ENCODE measurements at regions not wholly inside any gene's neighbourhood (a gene's known extent, or its start where the extent isn't known, plus 50 kb on each side); places are given as distances from the start of the nearest gene placed in this dataset.
A peak's percentile ranks its signal among the peaks of the same experiment; 100 is the strongest.

DNA sequence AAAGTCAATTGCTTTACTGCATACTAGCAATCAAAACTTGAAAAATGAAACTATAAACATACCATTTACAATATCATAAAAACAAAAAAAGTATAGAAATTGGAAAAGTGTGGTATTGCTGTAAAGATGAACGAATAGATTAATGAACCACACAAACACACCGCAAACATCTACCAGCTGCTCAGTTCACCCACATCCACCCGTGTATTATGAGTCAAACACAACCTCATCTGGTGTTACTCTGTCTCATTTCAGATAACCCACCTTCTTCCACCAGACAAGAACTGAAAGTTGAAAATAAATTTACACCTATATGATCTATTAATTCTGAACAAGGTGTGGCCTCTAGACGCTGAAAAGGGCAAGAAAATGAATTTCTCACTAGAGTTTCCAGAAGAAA, 53.3 kb downstream of the BLID start:
- Histone ChIP-seq H3K4me3 (ENCODE audit: low read depth, low read length) (no peak overlapping the region), H3K79me2 (ENCODE audit: control insufficient read depth, insufficient read depth, low read length, unreplicated experiment) (no peaks in the 10 kb centered on the region), H2AFZ (ENCODE audit: low read length, unreplicated experiment) (no peak overlapping the region), H3K27ac (ENCODE audit: low read depth, low read length) (no peak overlapping the region), H3K27me3 (ENCODE audit: insufficient read depth, low read length) (no peaks in the 10 kb centered on the region), H3K4me1 (ENCODE audit: control insufficient read depth, insufficient read depth, low read length, unreplicated experiment) (no peaks in the 10 kb centered on the region), H3K36me3 (ENCODE audit: insufficient read depth, low read length) (peaks cover 87% of the 10 kb centered on the region)

DNA sequence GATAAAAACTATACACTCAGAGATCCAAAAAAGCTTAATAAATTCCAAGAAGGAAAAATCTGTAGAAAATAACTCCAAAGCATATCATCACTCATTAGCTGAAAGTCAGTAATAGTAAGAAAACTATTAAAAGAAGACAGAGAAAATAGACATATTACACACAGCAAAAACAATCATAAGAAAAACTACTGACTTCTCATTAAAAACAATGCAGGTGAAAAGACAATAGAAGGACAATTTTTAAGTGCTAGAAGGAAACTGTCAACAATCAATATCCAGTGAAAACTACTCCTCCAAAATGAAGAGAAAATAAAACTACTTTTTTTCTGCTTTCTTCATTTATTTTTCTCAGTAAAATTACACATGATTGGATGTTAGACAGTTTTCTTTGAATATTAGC, 56.5 kb downstream of the BLID start:
- Histone ChIP-seq H3K4me1 (ENCODE audit: control insufficient read depth, insufficient read depth, low read length, unreplicated experiment) (no peaks in the 10 kb centered on the region), H3K27ac (ENCODE audit: low read depth, low read length) (no peak overlapping the region), H3K79me2 (ENCODE audit: control insufficient read depth, insufficient read depth, low read length, unreplicated experiment) (no peaks in the 10 kb centered on the region), H2AFZ (ENCODE audit: low read length, unreplicated experiment) (no peak overlapping the region), H3K27me3 (ENCODE audit: insufficient read depth, low read length) (no peaks in the 10 kb centered on the region), H3K4me3 (ENCODE audit: low read depth, low read length) (no peak overlapping the region), H3K36me3 (ENCODE audit: insufficient read depth, low read length) (peaks cover 89% of the 10 kb centered on the region)

DNA sequence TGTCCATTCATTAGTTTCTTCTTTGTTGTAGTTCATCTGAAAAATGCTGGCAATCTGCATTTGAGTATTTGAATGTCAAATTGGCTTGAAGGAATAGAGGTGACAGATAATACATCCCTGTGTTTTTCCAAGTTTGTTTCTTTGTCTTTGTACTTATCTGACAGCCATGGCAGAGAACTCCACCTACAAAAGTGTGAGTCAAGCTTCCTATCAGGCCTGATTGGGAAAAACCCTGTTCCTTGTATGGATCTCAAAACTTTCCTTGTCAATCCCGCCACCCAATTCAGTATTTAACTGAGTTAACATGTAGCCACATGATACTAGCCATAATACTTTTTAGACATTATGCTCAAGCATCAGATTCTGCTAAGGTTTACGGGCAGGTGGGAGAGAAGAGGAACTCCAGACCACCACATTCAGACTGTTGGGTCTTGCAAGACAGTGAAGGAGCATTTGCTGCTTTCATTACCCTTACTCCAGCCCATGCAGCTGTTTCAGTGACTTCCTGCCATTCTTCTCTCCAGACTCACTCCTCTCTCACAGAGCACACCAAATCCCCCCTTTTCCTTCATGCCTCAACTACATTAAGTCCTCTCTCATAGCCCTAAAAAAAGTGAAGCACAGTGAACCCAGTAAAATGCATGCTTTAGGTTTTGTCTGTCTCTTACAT, 65.9 kb downstream of the BLID start:
- Histone ChIP-seq H2AFZ (ENCODE audit: low read length, unreplicated experiment) (no peak overlapping the region), H3K4me1 (ENCODE audit: control insufficient read depth, insufficient read depth, low read length, unreplicated experiment) (peaks cover 32% of the 10 kb centered on the region), H3K79me2 (ENCODE audit: control insufficient read depth, insufficient read depth, low read length, unreplicated experiment) (no peaks in the 10 kb centered on the region), H3K36me3 (ENCODE audit: insufficient read depth, low read length) (peaks cover 29% of the 10 kb centered on the region), H3K27me3 (ENCODE audit: insufficient read depth, low read length) (no peaks in the 10 kb centered on the region), H3K4me3 (ENCODE audit: low read depth, low read length) (peak overlapping the region; percentile 24; the same call in 1 of the 2 replicates), H3K27ac (ENCODE audit: low read depth, low read length) (0 out of 2 replicates have a peak overlapping the region, but pooled peaks have one; percentile 16)

DNA sequence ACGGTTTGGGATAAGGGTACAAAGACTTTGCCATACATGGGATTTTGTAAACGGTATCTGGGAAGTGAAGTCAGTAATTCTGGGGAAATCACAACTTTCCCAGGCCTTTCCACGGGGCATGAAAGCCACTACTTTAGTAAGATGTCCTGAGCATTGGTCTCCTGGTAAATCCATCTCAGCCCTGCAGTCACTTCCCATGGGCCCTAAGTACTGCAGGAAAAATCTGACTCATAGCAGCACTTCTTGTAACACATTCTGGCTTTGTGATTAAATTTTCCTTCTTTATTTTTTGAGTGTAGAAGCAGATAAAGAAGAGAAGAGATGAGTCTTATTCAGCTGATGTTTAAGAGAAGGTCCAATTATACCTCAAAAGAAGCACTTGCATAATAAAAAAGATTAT, 67.6 kb downstream of the BLID start:
- no peaks in the 10 kb centered on the region for H3K27me3 ChIP-seq (ENCODE audit: insufficient read depth, low read length)
- peaks cover 48% of the 10 kb centered on the region for H3K4me1 ChIP-seq (ENCODE audit: control insufficient read depth, insufficient read depth, low read length, unreplicated experiment)
- peaks cover 23% of the 10 kb centered on the region for H3K36me3 ChIP-seq (ENCODE audit: insufficient read depth, low read length)
- no peak overlapping the region for H3K4me3 ChIP-seq (ENCODE audit: low read depth, low read length)
- H3K27ac ChIP-seq (ENCODE audit: low read depth, low read length): no peak overlapping the region
- no peaks in the 10 kb centered on the region for H3K79me2 ChIP-seq (ENCODE audit: control insufficient read depth, insufficient read depth, low read length, unreplicated experiment)
- H2AFZ ChIP-seq (ENCODE audit: low read length, unreplicated experiment): no peak overlapping the region

DNA sequence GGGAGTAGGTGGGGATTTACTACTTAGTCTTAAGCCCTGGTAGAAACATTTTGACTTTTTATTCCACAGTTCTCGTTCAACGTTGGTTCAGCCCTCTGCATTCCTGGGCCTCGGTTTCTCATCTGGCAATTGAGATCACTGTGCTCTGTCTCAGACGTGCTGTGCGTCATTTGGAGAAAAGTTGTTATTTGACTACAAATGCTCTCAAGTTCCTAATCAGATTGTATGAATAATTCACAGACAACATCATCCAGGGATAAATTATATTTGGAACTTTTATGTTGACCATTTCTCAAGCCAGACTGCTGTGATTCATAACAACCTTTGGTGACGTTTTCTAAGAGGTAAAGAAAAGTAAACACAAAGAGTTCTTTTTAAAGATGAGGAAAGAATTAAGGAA, 69.2 kb downstream of the BLID start:
- Histone ChIP-seq H3K4me1 (ENCODE audit: control insufficient read depth, insufficient read depth, low read length, unreplicated experiment) (peaks cover 48% of the 10 kb centered on the region), H2AFZ (ENCODE audit: low read length, unreplicated experiment) (no peak overlapping the region), H3K36me3 (ENCODE audit: insufficient read depth, low read length) (peaks cover 13% of the 10 kb centered on the region), H3K4me3 (ENCODE audit: low read depth, low read length) (no peak overlapping the region), H3K27ac (ENCODE audit: low read depth, low read length) (peak overlapping the region; percentile 81), H3K27me3 (ENCODE audit: insufficient read depth, low read length) (no peaks in the 10 kb centered on the region), H3K79me2 (ENCODE audit: control insufficient read depth, insufficient read depth, low read length, unreplicated experiment) (no peaks in the 10 kb centered on the region)

DNA sequence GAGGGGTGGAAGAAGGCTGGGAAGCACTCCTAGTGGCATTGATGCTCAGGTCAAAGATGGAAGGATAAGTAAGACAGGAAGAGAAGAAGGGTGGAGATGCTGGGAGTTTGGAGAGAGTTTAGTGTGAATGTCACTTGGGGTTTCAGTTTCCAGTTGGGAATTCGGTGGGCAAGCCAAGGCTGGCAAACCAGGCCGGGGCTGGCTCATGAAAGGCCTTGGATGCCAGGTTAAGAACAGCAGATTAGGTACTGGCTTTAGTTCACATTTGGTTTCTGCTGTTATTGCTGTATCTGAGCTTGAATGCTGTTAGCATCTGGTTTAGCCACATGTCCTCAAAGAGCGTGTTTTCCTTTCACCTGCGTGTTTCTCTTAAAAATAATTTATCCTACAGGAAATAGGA, 69.6 kb downstream of the BLID start:
- Histone ChIP-seq H3K27me3 (ENCODE audit: insufficient read depth, low read length) (no peaks in the 10 kb centered on the region), H3K36me3 (ENCODE audit: insufficient read depth, low read length) (peaks cover 9% of the 10 kb centered on the region), H3K27ac (ENCODE audit: low read depth, low read length) (peak overlapping the region; percentile 81), H3K79me2 (ENCODE audit: control insufficient read depth, insufficient read depth, low read length, unreplicated experiment) (no peaks in the 10 kb centered on the region), H3K4me3 (ENCODE audit: low read depth, low read length) (no peak overlapping the region), H2AFZ (ENCODE audit: low read length, unreplicated experiment) (no peak overlapping the region), H3K4me1 (ENCODE audit: control insufficient read depth, insufficient read depth, low read length, unreplicated experiment) (peaks cover 48% of the 10 kb centered on the region)

DNA sequence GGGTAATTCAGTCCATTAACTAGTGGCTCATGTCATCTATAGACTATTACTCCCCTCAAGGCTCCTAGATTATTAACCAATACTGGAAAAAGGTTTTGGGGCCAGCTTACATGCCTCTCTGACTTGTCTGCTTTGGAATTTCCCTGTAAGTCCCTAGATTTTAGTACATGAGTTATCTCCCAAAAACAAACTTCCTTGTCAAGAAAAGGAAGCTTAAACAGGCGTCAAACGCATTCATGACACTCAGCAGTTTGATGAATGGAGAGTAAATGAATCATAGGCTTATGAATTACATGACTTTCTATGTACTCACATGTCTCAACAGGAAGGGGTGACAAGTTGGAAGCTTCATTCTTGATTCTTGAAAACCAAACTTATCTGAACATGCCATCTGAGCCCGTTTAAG, 70.8 kb downstream of the BLID start:
- Histone ChIP-seq H3K36me3 (ENCODE audit: insufficient read depth, low read length) (peaks cover 8% of the 10 kb centered on the region), H3K4me3 (ENCODE audit: low read depth, low read length) (no peak overlapping the region), H3K79me2 (ENCODE audit: control insufficient read depth, insufficient read depth, low read length, unreplicated experiment) (no peaks in the 10 kb centered on the region), H3K27me3 (ENCODE audit: insufficient read depth, low read length) (no peaks in the 10 kb centered on the region), H3K27ac (ENCODE audit: low read depth, low read length) (peak overlapping the region; percentile 81), H2AFZ (ENCODE audit: low read length, unreplicated experiment) (no peak overlapping the region), H3K4me1 (ENCODE audit: control insufficient read depth, insufficient read depth, low read length, unreplicated experiment) (peaks cover 43% of the 10 kb centered on the region)

DNA sequence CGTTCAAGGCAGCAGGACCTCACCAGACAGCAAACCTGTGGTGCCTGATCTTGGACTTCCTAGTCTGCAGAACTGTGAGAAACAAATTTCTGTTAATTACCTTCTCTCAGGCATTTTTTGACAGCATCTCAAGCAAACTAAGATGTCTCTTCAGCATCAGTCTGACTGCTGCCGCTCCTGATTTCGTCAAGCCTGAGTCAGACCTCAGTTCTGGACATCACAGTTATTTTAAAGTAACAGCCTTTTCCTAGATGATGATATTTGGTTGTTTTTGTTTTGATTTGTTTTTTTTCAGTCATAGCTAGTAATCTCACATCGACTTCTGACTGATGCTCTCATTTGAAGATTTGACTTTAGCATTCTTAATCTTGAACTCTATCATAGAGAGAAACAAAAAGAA, 71.9 kb downstream of the BLID start:
- Histone ChIP-seq H3K4me1 (ENCODE audit: control insufficient read depth, insufficient read depth, low read length, unreplicated experiment) (peaks cover 38% of the 10 kb centered on the region), H3K27me3 (ENCODE audit: insufficient read depth, low read length) (no peaks in the 10 kb centered on the region), H3K4me3 (ENCODE audit: low read depth, low read length) (no peak overlapping the region), H3K27ac (ENCODE audit: low read depth, low read length) (peak overlapping the region; percentile 81), H3K79me2 (ENCODE audit: control insufficient read depth, insufficient read depth, low read length, unreplicated experiment) (no peaks in the 10 kb centered on the region), H3K36me3 (ENCODE audit: insufficient read depth, low read length) (no peaks in the 10 kb centered on the region), H2AFZ (ENCODE audit: low read length, unreplicated experiment) (peak overlapping the region; percentile 11)

DNA sequence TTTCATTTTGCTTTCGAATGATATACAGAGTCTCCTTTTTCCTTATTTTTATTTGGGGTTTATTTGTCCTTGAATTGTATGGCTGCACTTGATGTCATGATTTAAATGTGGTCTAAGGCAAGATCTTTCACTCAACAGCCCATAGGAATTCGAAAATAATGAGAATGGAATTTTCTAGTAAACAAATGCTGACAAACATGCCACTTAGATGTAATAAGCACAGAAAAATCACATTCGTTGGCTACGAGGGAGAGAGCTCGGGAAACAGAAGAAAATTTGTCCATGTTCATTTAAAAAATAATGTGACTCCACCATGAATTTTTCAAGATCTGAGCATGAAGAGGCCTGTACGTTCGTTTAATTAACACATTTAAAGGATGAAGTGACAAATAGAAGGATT, 73.0 kb downstream of the BLID start:
- Histone ChIP-seq H3K36me3 (ENCODE audit: insufficient read depth, low read length) (no peaks in the 10 kb centered on the region), H3K27me3 (ENCODE audit: insufficient read depth, low read length) (no peaks in the 10 kb centered on the region), H2AFZ (ENCODE audit: low read length, unreplicated experiment) (no peak overlapping the region), H3K4me1 (ENCODE audit: control insufficient read depth, insufficient read depth, low read length, unreplicated experiment) (peaks cover 49% of the 10 kb centered on the region), H3K4me3 (ENCODE audit: low read depth, low read length) (no peak overlapping the region), H3K79me2 (ENCODE audit: control insufficient read depth, insufficient read depth, low read length, unreplicated experiment) (no peaks in the 10 kb centered on the region), H3K27ac (ENCODE audit: low read depth, low read length) (no peak overlapping the region)

DNA sequence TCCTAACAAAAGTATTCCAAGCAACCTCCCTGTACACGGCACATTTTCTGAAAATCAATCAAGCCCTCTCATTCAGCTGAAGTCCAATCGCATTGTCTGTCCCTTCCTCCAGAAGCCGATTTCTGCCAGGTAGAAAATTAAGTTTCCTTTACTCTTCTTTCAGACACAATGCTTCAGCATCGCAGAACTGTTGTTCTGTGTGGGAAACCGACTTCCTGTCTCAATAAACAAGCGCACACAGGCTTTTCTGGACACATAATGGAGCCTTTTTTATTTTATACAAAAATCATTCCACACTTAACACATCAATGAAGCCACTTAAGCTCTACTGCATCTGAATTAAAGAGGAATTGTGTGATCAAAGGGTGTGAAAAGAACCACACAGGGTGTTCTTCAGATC, 75.6 kb downstream of the BLID start:
- H3K4me3 ChIP-seq (ENCODE audit: low read depth, low read length): no peak overlapping the region
- no peaks in the 10 kb centered on the region for H3K36me3 ChIP-seq (ENCODE audit: insufficient read depth, low read length)
- no peaks in the 10 kb centered on the region for H3K79me2 ChIP-seq (ENCODE audit: control insufficient read depth, insufficient read depth, low read length, unreplicated experiment)
- H3K27ac ChIP-seq (ENCODE audit: low read depth, low read length): no peak overlapping the region
- no peaks in the 10 kb centered on the region for H3K27me3 ChIP-seq (ENCODE audit: insufficient read depth, low read length)
- H3K4me1 ChIP-seq (ENCODE audit: control insufficient read depth, insufficient read depth, low read length, unreplicated experiment): peaks cover 51% of the 10 kb centered on the region
- H2AFZ ChIP-seq (ENCODE audit: low read length, unreplicated experiment): no peak overlapping the region

DNA sequence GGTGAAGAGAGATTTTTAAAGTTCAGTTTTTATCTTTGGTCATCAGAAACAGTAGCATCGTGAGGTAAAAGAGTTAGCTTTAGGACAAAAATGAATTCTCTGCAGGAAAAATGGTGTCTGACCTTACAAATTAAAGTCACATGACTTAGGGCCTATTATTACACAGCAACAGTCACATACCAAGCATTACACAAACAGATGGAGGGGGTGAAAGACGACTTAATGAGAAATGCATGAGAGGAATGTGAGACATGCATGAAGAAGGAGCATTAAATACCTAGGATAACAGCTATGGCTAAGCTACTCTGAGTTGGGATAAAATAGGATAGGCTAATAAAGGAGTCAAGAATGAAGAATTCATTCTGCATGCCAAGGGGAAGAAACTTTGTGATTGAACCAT, 77.5 kb downstream of the BLID start:
- peak overlapping the region; percentile 51 for H3K27ac ChIP-seq (ENCODE audit: low read depth, low read length)
- peaks cover 39% of the 10 kb centered on the region for H3K4me1 ChIP-seq (ENCODE audit: control insufficient read depth, insufficient read depth, low read length, unreplicated experiment)
- H2AFZ ChIP-seq (ENCODE audit: low read length, unreplicated experiment): no peak overlapping the region
- H3K79me2 ChIP-seq (ENCODE audit: control insufficient read depth, insufficient read depth, low read length, unreplicated experiment): no peaks in the 10 kb centered on the region
- H3K36me3 ChIP-seq (ENCODE audit: insufficient read depth, low read length): 0 out of 2 replicates have a peak, but pooled peaks cover 5% of the 10 kb centered on the region
- H3K27me3 ChIP-seq (ENCODE audit: insufficient read depth, low read length): no peaks in the 10 kb centered on the region
- no peak overlapping the region for H3K4me3 ChIP-seq (ENCODE audit: low read depth, low read length)

All from ACC112 (cell line).